Lung (tissue), 11 donors: ENCODE measurements at regions not wholly inside any gene's neighbourhood (a gene's known extent, or its start where the extent isn't known, plus 50 kb on each side); places are given as distances from the start of the nearest gene placed in this dataset.

Experiments
- ATAC-seq: fragments of 200-7000 bp; cut with Tn5 transposase; one replicate; pipeline ENCODE4 v1.9.1; 2020; ENCODE audit warnings: moderate number of reproducible peaks; ENCODE audit not compliant: insufficient read depth, low FRiP score
- DNase-seq, 3 donors: peaks; one replicate each; pipeline ENCODE4 v3.0.0-alpha.2; 2013 to 2017
- H3K27ac ChIP-seq, 2 donors: one replicate each; pipeline ENCODE4 v1.5.1; 2013; ENCODE audit warnings: mild to moderate bottlenecking in 2 of 2, moderate library complexity in 2 of 2, control low read depth in 1 of 2, inconsistent platforms in 1 of 2, low read depth in 1 of 2, low read length in 1 of 2
- H3K27me3 ChIP-seq, 3 donors: one replicate each; pipeline ENCODE4 v1.5.1; 2013; ENCODE audit warnings: low read length in 2 of 3; ENCODE audit not compliant: control insufficient read depth in 3 of 3, insufficient read depth in 3 of 3
- H3K36me3 ChIP-seq, 4 donors: one replicate each; pipeline ENCODE4 v1.5.1; 2013; ENCODE audit warnings: low read length in 4 of 4, mild to moderate bottlenecking in 1 of 4, moderate library complexity in 1 of 4; ENCODE audit not compliant: control insufficient read depth in 4 of 4, insufficient read depth in 4 of 4
- H3K4me1 ChIP-seq, 5 donors: one replicate each; pipeline ENCODE4 v1.5.1; 2013; ENCODE audit warnings: low read length in 5 of 5, mild to moderate bottlenecking in 2 of 5, moderate library complexity in 1 of 5; ENCODE audit not compliant: control insufficient read depth in 5 of 5, insufficient read depth in 5 of 5
- H3K4me3 ChIP-seq: one replicate; pipeline ENCODE4 v1.5.1; 2013; ENCODE audit warnings: mild to moderate bottlenecking, control low read depth, moderate library complexity
- H3K9ac ChIP-seq, 2 donors: one replicate each; pipeline ENCODE4 v1.5.1; 2013; ENCODE audit warnings: low read length in 2 of 2, control low read depth in 1 of 2; ENCODE audit not compliant: insufficient read depth in 1 of 2
- H3K9me3 ChIP-seq, 4 donors: one replicate each; pipeline ENCODE4 v1.5.1; 2013; ENCODE audit warnings: low read length in 3 of 4, mild to moderate bottlenecking in 1 of 4, moderate library complexity in 1 of 4; ENCODE audit not compliant: control insufficient read depth in 4 of 4, insufficient read depth in 3 of 4
- WGBS, 2 donors: extraction: QIAGEN DNeasy Blood & Tissue Kit; methylation state at CpG; one replicate each; pipeline ENCODE4 v1.1.7; 2013; 5-methylcytosine and 5-hydroxymethylcytosine counted together
- TF ChIP-seq, protein P1 (sequence below): IDR thresholded peaks from 2 replicates; pipeline ENCODE4 v1.5.1; 2012; ENCODE audit warnings: mild to moderate bottlenecking; ENCODE audit errors: control extremely low read depth, extremely low read depth
- donor health status: control.
- donor health status: control.
- donor health status: Bipolar disorder and iron deficiency.
- donor health status: healthy.
- donor health status: DM: yes; HTN: yes; CAD: no.

DNA sequence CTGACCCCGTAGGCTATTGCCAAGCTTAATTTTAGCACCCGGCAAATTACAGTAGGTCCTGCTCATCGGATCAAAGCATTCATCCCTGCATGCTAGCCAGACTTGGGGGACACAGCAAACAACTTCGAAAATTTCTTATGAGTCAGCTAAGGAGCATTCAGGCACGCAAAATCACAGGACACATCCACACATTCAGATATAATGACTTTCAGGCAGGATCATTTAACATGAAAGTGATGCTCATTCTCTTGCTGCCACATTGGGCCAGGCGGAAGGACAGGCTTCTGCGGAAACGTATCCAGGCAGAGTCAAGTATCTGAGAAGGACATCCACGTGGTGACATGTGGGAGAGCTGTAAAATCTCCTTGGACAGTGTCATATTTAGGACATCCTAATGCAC is 474.0 kb upstream of the NRP1 start:
- no peaks in the 10 kb centered on the region for H3K4me1 ChIP-seq
- H3K9me3 ChIP-seq = no peaks in the 10 kb centered on the region
- H3K9ac ChIP-seq = no peak overlapping the region
- H3K27ac ChIP-seq = no peak overlapping the region
- DNase-seq (no peak), ATAC-seq (no peak)
- WGBS, 2 donors = 92 to 93% methylated on average over 9 of the region's 9 CpGs
- no peaks in the 10 kb centered on the region for H3K36me3 ChIP-seq
- no peak overlapping the region for H3K4me3 ChIP-seq
- H3K27me3 ChIP-seq = no peaks in the 10 kb centered on the region
- TF ChIP-seq, protein P1, sequence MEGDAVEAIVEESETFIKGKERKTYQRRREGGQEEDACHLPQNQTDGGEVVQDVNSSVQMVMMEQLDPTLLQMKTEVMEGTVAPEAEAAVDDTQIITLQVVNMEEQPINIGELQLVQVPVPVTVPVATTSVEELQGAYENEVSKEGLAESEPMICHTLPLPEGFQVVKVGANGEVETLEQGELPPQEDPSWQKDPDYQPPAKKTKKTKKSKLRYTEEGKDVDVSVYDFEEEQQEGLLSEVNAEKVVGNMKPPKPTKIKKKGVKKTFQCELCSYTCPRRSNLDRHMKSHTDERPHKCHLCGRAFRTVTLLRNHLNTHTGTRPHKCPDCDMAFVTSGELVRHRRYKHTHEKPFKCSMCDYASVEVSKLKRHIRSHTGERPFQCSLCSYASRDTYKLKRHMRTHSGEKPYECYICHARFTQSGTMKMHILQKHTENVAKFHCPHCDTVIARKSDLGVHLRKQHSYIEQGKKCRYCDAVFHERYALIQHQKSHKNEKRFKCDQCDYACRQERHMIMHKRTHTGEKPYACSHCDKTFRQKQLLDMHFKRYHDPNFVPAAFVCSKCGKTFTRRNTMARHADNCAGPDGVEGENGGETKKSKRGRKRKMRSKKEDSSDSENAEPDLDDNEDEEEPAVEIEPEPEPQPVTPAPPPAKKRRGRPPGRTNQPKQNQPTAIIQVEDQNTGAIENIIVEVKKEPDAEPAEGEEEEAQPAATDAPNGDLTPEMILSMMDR = no peak

DNA sequence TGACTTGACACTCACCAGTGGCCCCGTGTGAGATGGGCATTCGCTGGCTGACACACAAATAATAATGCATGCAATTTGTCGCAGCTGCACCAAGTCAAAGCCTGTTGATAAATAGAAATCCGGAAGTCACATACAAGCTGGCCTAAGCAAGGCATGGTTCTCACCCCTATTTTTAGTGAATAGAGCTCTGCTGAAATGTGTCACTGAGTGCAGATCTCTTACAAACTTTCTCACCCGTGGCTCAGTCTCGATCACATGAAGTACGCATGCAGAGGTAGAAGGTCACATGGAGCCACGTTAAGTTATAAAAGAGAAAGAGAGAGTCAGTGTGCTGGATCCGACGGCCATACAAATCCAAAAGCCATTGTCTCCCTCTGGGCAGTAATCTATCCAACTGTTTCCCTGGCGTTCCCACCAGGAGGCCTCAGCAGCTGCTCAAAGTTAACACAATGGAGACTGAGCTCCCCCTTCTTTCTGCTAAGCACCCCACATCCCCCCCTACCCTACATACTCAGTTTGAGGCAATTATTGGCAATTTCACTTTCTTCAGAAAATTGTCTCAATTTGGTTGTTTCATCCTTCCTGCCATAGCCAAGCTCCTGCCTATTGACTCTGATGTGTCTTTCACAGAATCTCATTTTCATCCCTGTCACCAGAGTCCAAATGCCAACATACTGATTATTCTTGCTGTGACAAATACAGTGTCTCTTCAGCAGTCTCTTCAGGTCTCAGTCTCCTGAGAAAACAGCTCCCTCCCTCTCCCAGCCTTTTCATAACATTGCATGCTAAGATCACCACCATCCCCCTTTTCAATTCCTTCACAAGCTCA is 473.3 kb upstream of the NRP1 start:
- 90 to 93% methylated on average over 11 of the region's 11 CpGs for WGBS, 2 donors

DNA sequence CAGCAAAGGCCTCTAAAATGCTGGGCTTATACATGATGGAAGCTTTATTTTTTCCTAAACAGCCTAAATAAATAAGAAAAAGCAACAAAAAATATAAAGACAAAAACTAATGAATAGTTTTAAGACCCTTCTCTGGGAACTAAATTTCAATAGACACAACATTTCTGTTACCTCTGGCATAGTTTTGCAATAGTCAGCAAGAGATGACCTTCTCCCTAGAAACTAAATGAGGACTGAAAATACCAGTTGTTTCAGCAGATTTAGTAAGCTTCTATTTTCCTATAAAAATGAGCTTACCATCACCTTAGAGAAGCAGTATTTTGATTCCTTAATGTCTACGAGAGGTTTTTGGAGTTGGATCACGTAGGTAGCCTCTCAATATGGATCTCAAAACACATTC is 471.4 kb upstream of the NRP1 start:
- no peak for ATAC-seq

More for the DNA sequence above, 473.3 kb upstream of the NRP1 start:
- H3K9ac ChIP-seq = no peak overlapping the region
- TF ChIP-seq, protein P1 = no peak
- no peak for ATAC-seq
- no peak overlapping the region for H3K4me3 ChIP-seq
- DNase-seq = peak in 1 of 3 donors; percentile 21
- H3K27me3 ChIP-seq = no peaks in the 10 kb centered on the region
- H3K4me1 ChIP-seq = no peaks in the 10 kb centered on the region
- no peaks in the 10 kb centered on the region for H3K9me3 ChIP-seq
- H3K27ac ChIP-seq = no peak overlapping the region
- no peaks in the 10 kb centered on the region for H3K36me3 ChIP-seq

More for the DNA sequence above, 471.4 kb upstream of the NRP1 start:
- TF ChIP-seq, protein P1 = no peak
- no peak for DNase-seq
- no peaks in the 10 kb centered on the region for H3K4me1 ChIP-seq
- no peaks in the 10 kb centered on the region for H3K27me3 ChIP-seq
- no peak overlapping the region for H3K27ac ChIP-seq
- no peaks in the 10 kb centered on the region for H3K36me3 ChIP-seq
- no peaks in the 10 kb centered on the region for H3K9me3 ChIP-seq
- no peak overlapping the region for H3K4me3 ChIP-seq
- WGBS, 2 donors = 95 to 98% methylated on average over 2 of the region's 2 CpGs
- H3K9ac ChIP-seq = no peak overlapping the region
